ENCODE measurements at regions not wholly inside any gene's neighbourhood (a gene's known extent, or its start where the extent isn't known, plus 50 kb on each side); places are given as distances from the start of the nearest gene placed in this dataset.

DNA sequence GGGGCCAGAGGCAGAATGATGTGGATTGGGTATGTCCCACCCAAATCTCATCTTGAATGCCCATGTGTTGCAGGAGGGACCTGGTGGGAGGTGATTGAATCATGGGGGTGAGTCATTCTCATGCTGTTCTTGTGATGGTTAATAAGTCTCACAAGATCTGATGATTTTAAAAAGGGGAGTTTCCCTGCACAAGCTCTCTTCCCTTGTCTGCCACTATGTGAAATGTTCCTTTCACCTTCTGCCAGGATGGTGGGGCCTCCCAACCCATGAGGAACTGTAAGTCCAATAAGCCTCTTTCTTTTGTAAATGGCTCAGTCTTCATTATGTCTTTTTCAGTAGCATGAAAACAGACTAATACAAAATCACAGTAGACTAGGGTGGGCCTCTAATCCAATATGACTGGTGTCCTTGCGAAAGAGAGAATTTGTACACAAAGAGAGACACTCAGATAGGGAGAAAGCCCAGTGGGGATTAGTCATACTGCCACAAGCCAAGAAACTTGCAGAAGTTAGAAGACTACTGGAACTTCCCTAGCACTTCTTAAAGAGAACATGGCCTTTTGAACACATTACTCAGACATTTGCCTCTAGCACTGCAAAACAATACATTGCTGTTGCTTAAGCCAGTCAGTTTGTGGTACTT, 68.4 kb downstream of the ANXA1 start:
- Histone ChIP-seq H3K36me3 (ENCODE audit: insufficient read depth, low read depth, low read length) (no peaks in the 10 kb centered on the region), H3K4me3 (ENCODE audit: low read length) (no peak overlapping the region), H3K27ac (ENCODE audit: low read length) (no peak overlapping the region), H3K9ac (ENCODE audit: low read depth, low read length) (no peak overlapping the region), H3K4me1 (ENCODE audit: insufficient read depth, low read length) (peaks cover 14% of the 10 kb centered on the region), H3K9me3 (ENCODE audit: insufficient read depth, low read depth, low read length) (peaks cover 7% of the 10 kb centered on the region), H3K27me3 (ENCODE audit: insufficient read depth, low read length) (no peaks in the 10 kb centered on the region)

DNA sequence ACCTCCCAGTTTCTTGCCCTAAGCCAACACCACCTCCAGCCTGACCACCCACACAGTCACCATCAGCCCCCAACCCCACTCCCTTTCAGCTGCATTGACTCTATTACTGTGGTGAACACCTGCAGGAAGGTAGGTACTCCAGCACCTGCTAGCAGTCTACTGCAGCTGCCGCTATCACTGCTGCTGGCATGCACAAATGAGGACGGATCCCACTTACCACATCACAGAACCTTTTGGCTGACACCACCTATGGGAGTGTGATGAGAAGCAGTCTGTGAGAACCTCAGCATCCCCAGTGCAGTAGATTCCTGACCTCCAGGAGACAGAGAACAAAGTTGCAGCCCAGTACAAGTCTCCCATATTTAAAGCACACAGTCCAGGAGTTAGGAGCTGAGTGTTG, 71.9 kb downstream of the ANXA1 start:
- Histone ChIP-seq H3K4me1 (ENCODE audit: insufficient read depth, low read length) (peaks cover 7% of the 10 kb centered on the region; the same call in 1 of the 2 replicates), H3K4me3 (ENCODE audit: low read length) (no peak overlapping the region), H3K9ac (ENCODE audit: low read depth, low read length) (no peak overlapping the region), H3K36me3 (ENCODE audit: insufficient read depth, low read depth, low read length) (no peaks in the 10 kb centered on the region), H3K27me3 (ENCODE audit: insufficient read depth, low read length) (no peaks in the 10 kb centered on the region), H3K27ac (ENCODE audit: low read length) (no peak overlapping the region), H3K9me3 (ENCODE audit: insufficient read depth, low read depth, low read length) (peaks cover 7% of the 10 kb centered on the region)

- H3K9ac ChIP-seq (ENCODE audit: low read depth, low read length): no peak overlapping the region
- no peaks in the 10 kb centered on the region for H3K9me3 ChIP-seq (ENCODE audit: insufficient read depth, low read depth, low read length)
- H3K27me3 ChIP-seq (ENCODE audit: insufficient read depth, low read length): no peaks in the 10 kb centered on the region
- H3K36me3 ChIP-seq (ENCODE audit: insufficient read depth, low read depth, low read length): no peaks in the 10 kb centered on the region
- H3K27ac ChIP-seq (ENCODE audit: low read length): no peak overlapping the region
- peaks cover 7% of the 10 kb centered on the region; the same call in 1 of the 2 replicates for H3K4me1 ChIP-seq (ENCODE audit: insufficient read depth, low read length)
- H3K4me3 ChIP-seq (ENCODE audit: low read length): no peak overlapping the region
Observed at GRCh38 chr9:73229543-73229942, 77.9 kb downstream of the ANXA1 start.

GRCh38 chr9:73230251-73230650, 78.6 kb downstream of the ANXA1 start:
- peaks cover 2% of the 10 kb centered on the region; the same call in 1 of the 2 replicates for H3K4me1 ChIP-seq (ENCODE audit: insufficient read depth, low read length)
- no peaks in the 10 kb centered on the region for H3K27me3 ChIP-seq (ENCODE audit: insufficient read depth, low read length)
- no peaks in the 10 kb centered on the region for H3K36me3 ChIP-seq (ENCODE audit: insufficient read depth, low read depth, low read length)
- H3K4me3 ChIP-seq (ENCODE audit: low read length): no peak overlapping the region
- no peak overlapping the region for H3K9ac ChIP-seq (ENCODE audit: low read depth, low read length)
- no peaks in the 10 kb centered on the region for H3K9me3 ChIP-seq (ENCODE audit: insufficient read depth, low read depth, low read length)
- no peak overlapping the region for H3K27ac ChIP-seq (ENCODE audit: low read length)

DNA sequence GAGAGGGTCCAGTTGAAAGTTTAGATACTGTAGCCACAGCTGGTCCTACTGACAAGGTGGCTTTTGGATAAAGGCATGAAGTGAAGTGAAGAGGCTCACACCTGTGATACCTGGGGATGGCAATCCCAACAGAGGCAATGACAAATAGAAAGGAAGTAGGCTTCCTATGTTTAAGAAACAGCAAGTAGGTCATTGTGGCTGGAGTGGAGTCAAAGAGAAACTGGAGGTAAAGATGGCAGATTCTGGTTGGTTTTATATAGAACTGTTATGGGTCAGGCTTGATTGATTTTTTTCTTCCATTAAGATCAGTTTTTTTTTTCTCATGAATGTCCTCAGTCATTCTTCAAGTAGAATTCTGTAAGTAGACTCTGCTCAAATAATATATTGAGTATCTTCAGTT, 79.5 kb downstream of the ANXA1 start:
- Histone ChIP-seq H3K9ac (ENCODE audit: low read depth, low read length) (no peak overlapping the region), H3K4me1 (ENCODE audit: insufficient read depth, low read length) (no peaks in the 10 kb centered on the region), H3K9me3 (ENCODE audit: insufficient read depth, low read depth, low read length) (no peaks in the 10 kb centered on the region), H3K27ac (ENCODE audit: low read length) (no peak overlapping the region), H3K36me3 (ENCODE audit: insufficient read depth, low read depth, low read length) (no peaks in the 10 kb centered on the region), H3K27me3 (ENCODE audit: insufficient read depth, low read length) (no peaks in the 10 kb centered on the region), H3K4me3 (ENCODE audit: low read length) (no peak overlapping the region)

GRCh38 chr9:73233359-73234007, 81.8 kb downstream of the ANXA1 start:
- H3K27me3 ChIP-seq (ENCODE audit: insufficient read depth, low read length): no peaks in the 10 kb centered on the region
- H3K9ac ChIP-seq (ENCODE audit: low read depth, low read length): no peak overlapping the region
- no peak overlapping the region for H3K27ac ChIP-seq (ENCODE audit: low read length)
- no peak overlapping the region for H3K4me3 ChIP-seq (ENCODE audit: low read length)
- no peaks in the 10 kb centered on the region for H3K4me1 ChIP-seq (ENCODE audit: insufficient read depth, low read length)
- no peaks in the 10 kb centered on the region for H3K9me3 ChIP-seq (ENCODE audit: insufficient read depth, low read depth, low read length)
- no peaks in the 10 kb centered on the region for H3K36me3 ChIP-seq (ENCODE audit: insufficient read depth, low read depth, low read length)

DNA sequence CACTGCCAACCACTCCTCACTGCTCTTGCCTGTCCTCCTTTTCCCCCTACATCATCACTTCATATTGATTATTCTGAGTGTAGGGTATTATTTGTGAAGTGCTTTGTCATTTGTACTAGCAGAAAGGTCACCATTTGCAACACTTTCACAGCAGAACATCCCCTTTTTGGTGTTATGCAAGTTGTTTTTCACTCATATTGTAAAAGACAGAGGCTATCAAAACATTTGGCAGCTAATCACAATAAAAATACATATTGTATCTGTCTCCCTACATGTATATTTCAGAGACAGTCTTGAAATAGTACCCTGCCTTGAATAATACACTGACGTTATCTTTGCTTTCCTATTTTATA, 82.3 kb downstream of the ANXA1 start:
- H3K36me3 ChIP-seq (ENCODE audit: insufficient read depth, low read depth, low read length): no peaks in the 10 kb centered on the region
- no peaks in the 10 kb centered on the region for H3K9me3 ChIP-seq (ENCODE audit: insufficient read depth, low read depth, low read length)
- no peaks in the 10 kb centered on the region for H3K4me1 ChIP-seq (ENCODE audit: insufficient read depth, low read length)
- no peak overlapping the region for H3K9ac ChIP-seq (ENCODE audit: low read depth, low read length)
- no peak overlapping the region for H3K4me3 ChIP-seq (ENCODE audit: low read length)
- H3K27me3 ChIP-seq (ENCODE audit: insufficient read depth, low read length): no peaks in the 10 kb centered on the region
- H3K27ac ChIP-seq (ENCODE audit: low read length): no peak overlapping the region

GRCh38 chr9:73237140-73237539, 85.5 kb downstream of the ANXA1 start:
- Histone ChIP-seq H3K4me1 (ENCODE audit: insufficient read depth, low read length) (0 out of 2 replicates have a peak, but pooled peaks cover 2% of the 10 kb centered on the region), H3K36me3 (ENCODE audit: insufficient read depth, low read depth, low read length) (no peaks in the 10 kb centered on the region), H3K9ac (ENCODE audit: low read depth, low read length) (no peak overlapping the region), H3K27ac (ENCODE audit: low read length) (no peak overlapping the region), H3K9me3 (ENCODE audit: insufficient read depth, low read depth, low read length) (no peaks in the 10 kb centered on the region), H3K4me3 (ENCODE audit: low read length) (no peak overlapping the region), H3K27me3 (ENCODE audit: insufficient read depth, low read length) (no peaks in the 10 kb centered on the region)

DNA sequence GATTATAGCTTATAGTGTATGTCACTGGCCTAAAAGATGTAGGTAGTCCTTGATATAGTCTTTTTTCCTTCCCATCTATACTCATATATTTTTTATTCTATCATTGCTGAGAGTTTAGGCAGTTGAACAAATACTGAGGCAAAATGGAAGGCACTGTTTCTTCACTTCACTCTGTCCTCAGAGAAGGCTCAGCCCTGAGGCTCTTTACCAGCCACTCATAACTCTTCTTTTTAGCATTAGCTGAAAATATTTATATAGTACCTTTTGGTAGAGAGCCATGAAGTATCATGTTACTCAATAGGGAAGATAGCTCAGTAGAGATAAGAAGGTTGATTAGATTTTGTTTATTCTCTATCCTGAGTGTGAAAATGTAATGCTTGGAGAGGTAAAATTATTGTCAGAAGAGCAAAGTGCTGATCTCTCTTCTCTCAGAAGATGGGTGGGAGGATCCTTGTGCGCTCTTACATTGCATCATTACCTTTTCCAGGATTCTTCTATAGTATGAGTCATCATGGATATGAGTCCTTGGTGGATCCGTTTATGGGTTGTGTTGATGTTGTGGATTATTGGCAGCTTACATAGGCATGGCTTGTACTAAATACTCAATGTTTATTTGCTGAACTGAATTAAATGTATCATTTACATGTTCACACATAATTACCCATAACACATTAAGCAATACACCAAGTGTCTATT, 88.1 kb downstream of the ANXA1 start:
- no peak overlapping the region for H3K9ac ChIP-seq (ENCODE audit: low read depth, low read length)
- no peaks in the 10 kb centered on the region for H3K36me3 ChIP-seq (ENCODE audit: insufficient read depth, low read depth, low read length)
- H3K9me3 ChIP-seq (ENCODE audit: insufficient read depth, low read depth, low read length): no peaks in the 10 kb centered on the region
- H3K4me3 ChIP-seq (ENCODE audit: low read length): no peak overlapping the region
- no peaks in the 10 kb centered on the region for H3K27me3 ChIP-seq (ENCODE audit: insufficient read depth, low read length)
- 0 out of 2 replicates have a peak, but pooled peaks cover 8% of the 10 kb centered on the region for H3K4me1 ChIP-seq (ENCODE audit: insufficient read depth, low read length)
- H3K27ac ChIP-seq (ENCODE audit: low read length): no peak overlapping the region

DNA sequence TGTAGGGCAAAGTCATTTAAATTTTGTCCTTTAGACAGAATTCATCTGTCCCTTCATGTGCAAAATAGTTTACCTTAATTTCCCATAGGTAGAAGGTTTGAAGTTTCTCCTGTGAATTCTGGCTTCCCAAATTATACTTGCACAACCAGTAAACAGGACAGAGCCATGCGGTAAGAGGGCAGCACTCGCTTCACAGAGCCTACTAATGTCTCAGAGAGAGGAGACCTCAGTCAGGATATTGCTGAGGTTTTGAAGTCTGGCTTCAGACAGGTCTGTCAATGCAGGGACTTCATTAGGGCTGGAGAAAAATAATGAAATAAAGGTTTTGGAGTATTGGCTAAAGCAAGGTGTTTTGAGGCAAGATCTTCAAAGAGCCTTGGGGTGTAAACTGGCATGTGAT, 91.4 kb downstream of the ANXA1 start:
- Histone ChIP-seq H3K4me1 (ENCODE audit: insufficient read depth, low read length) (peaks cover 16% of the 10 kb centered on the region; the same call in 1 of the 2 replicates), H3K9me3 (ENCODE audit: insufficient read depth, low read depth, low read length) (no peaks in the 10 kb centered on the region), H3K27ac (ENCODE audit: low read length) (no peak overlapping the region), H3K9ac (ENCODE audit: low read depth, low read length) (no peak overlapping the region), H3K4me3 (ENCODE audit: low read length) (no peak overlapping the region), H3K27me3 (ENCODE audit: insufficient read depth, low read length) (no peaks in the 10 kb centered on the region), H3K36me3 (ENCODE audit: insufficient read depth, low read depth, low read length) (no peaks in the 10 kb centered on the region)

- Histone ChIP-seq H3K4me1 (ENCODE audit: insufficient read depth, low read length) (no peaks in the 10 kb centered on the region), H3K36me3 (ENCODE audit: insufficient read depth, low read depth, low read length) (no peaks in the 10 kb centered on the region), H3K27me3 (ENCODE audit: insufficient read depth, low read length) (no peaks in the 10 kb centered on the region), H3K4me3 (ENCODE audit: low read length) (no peak overlapping the region), H3K9ac (ENCODE audit: low read depth, low read length) (no peak overlapping the region), H3K9me3 (ENCODE audit: insufficient read depth, low read depth, low read length) (peaks cover 8% of the 10 kb centered on the region), H3K27ac (ENCODE audit: low read length) (no peak overlapping the region)
Observed at GRCh38 chr9:73259086-73259696, 107.5 kb downstream of the ANXA1 start.

Data from iPS-20b (cell line).